Urothelium cell line (cell line): ENCODE measurements at regions not wholly inside any gene's neighbourhood (a gene's known extent, or its start where the extent isn't known, plus 50 kb on each side); places are given as distances from the start of the nearest gene placed in this dataset.
"Not testable (repeated sequence)": the region's sequence is repeated elsewhere in the genome, so short reads cannot be mapped to it uniquely, and the experiment has no call there.

Experiments used
- DNase-seq: peaks from one replicate; pipeline ENCODE4 v3.0.0; 2011; ENCODE audit warnings: low spot score, mixed read lengths
- FAIRE-seq: peaks from 2 replicates; lab custom pipeline; 2011; peaks lifted over from hg19 to GRCh38; lab: Jason Lieb, UNC

DNA sequence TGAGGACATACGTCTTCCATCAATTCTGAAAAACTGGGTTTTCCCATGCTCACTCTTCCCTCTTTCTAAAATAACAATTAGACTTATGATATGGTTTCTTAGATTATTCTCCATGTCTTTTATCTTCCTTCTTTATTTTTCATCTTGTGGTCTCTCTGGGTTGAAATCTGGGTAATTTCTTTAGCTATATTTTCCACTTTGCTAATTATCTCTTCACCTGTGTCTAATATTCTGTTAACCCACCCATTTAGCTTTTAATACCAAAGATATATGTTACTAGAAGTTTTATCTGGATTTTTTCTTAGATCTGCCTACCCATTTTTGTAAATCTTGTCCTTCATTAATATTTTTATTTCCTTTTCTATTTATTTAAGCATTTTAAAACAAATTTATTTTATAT is 121.8 kb downstream of the TENT5A start:
- FAIRE-seq, result no peak
- DNase-seq, result no peak

DNA sequence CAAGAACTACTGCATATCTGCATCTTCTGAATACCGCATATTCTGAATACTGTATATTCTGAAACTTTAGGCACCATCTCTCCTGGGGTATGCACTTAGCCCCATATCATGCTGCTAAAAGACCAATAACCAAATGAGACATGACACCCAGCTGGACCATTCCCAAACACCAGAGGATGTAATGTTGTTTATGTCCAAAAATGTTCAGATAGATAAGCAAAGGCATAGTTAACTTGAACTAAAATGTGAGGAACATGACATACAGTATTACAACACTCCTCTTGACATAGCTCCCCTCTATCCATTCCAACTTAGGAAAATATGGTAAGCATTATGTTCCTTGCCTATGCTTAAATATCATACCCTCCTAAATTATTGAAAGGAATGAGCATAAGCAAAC is 127.3 kb downstream of the TENT5A start:
- FAIRE-seq (no peak), DNase-seq (no peak)

DNA sequence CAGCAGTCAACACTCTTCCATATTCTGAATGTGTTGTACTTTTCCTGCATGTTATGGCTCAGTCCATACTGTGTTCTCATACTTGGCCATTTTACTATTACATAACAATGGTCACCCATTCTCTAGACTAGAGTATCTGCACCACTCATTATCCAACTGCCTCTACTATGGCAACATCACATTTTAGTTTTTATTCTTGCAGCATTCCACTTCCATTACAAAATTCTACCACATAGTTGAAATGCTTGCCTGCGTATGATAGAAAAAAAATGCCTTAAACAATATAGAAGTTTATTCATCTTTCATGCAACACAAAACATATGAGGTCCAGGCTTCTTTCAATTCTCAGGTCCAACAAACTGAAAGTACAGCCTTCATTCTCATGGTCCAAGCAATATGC is 128.0 kb downstream of the TENT5A start:
- DNase-seq, result no peak
- FAIRE-seq, result no peak

DNA sequence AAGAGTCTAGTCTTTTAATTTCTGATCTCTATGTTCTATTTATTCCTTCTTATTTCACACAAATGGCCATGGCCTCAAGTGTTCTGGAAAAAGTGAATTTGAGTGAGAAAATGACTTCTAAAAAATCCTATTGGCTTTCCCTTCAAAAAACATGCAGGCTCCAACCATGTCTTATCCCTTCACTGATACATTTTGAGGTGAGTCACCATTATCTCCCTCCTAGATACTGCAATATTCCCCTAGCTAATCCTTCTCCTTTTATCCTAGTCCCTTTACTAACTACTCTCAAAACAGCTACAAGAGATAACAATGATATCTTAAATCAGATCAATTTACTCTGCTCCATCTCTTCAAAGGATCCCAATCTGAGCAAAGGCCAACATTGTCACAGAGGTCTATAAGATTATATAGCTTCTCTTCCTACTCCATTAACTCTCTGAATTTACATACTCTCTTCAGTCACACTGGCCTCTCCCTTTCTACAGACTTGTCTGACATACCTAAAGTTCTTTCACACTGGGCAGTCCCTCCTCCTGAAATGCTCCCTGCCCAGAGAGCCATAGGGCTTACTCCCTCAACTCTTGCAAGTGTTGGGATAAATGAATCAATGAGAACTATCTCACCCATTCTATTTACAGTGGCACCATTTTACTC is 129.2 kb downstream of the TENT5A start:
- FAIRE-seq, result no peak
- no peak for DNase-seq

DNA sequence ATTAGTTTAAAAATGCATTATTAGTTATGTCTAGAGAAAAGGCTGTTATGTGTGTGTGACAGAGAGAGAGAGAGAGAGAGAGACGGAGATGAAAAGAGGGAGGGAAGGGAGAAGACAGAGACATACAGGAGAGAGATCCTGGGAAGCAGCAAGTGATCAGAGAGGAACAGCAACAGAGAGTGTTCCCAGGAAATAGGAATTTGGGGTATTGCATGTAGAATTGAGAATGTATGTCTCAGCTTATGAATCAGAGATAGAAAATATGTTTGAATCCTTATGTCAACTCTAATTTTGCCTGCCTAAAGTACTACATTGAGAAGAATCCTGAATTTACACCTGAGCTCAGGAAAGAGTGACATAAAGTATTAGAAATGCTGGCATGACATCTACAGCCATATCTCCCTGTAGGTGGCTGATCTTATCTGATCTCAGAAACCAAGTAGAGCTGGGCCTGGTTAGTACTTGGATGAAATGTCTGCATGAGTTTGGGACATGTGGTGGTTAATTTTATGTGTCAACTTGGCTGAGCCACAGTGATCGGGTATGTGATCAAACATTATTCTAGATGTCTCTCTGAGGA is 130.6 kb downstream of the TENT5A start:
- DNase-seq (no peak), FAIRE-seq (no peak)

DNA sequence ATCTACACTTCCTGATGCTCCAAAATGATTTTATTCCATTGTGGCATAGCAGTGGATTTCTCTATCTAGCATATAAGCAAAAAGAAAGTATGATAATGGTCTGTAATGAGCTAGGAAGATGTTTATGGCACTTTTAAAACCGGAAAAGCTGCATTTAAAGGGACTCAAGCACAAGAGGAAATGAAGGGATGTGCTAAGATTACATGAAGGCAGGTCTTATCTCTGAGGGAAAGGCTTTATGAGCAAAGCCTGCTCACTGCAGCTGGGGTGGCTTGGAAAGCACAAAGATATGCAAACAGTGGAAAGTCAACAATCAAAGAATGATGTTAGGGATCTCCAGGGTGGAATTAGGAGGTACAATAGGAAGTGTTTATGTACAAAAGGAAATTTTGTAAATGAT is 138.2 kb downstream of the TENT5A start:
- FAIRE-seq (no peak), DNase-seq (no peak)

DNA sequence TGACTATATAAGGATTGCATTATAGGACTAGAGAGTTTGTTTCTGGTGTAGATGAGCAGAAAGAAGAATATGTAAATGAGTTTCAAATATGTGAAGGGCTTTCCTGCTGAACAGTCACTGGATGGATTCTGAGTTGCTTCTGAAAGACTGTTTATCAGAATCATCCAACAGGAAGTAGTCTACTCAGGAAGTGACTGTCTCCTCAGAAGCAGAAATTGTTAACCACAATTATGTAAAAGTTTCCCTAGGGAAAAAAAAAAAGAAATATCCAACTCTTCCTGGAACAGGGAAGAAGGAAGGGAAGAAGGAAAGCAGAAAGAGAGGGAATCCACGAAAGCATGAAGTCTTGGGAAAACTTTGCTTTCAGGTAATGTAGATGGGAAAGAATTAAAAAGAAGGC is 138.9 kb downstream of the TENT5A start:
- DNase-seq (no peak), FAIRE-seq (no peak)

DNA sequence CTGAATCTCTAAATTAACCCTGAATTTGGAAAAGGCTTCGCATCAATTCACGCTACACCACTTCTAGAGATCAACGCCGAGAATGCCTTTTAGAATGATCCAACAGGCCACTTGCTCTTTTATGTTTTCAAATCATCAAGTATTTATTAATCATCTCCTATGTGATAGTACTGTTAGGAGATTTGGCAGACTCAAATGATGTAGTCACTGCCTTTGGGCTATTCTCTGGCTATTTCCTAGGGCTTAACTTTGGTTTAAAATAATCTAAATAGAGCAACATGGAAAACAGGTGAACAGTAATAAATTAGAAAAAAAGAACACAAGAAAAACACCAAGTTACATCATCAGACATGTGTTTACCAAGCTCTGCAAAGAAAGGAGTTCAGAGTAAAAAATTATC is 140.3 kb downstream of the TENT5A start:
- no peak for FAIRE-seq
- DNase-seq, result no peak

DNA sequence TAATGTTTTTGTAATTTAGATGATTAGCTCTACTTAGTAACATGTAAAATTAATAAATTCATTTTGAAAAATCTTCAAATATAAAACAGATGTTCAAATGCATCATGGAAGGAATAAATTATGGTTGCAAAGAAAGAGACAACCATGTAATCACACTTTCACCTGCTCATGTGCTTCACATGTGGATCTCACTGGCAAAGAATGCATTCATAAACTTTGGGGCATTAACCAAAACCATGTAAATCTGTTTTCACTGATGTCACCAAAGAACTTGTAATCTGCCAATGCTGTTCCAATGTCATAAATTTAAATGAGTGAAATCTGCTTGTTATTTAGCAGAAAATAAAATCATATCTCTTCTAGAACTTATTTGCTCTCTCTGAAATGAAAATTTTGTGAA is 142.7 kb downstream of the TENT5A start:
- no peak for DNase-seq

DNA sequence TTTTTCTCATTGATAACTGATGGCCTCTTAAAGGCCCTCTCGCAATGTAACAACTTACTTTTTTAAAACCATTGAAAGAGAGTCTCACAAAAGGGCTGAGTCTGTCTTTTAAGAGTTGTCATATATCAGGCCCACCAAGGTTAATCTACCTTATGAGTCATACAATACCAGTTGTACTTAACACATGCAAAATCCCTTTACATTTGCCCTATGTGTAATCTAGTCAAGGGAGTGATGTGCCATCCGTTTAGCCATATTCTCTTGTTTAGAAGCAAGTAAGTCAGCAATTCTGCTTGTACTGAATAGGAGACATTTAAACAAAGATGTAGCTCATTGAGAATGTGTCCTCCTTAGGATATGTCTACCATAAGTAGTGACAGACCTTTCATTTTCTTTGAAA is 143.7 kb downstream of the TENT5A start:
- FAIRE-seq, result no peak
- no peak for DNase-seq

More for the DNA sequence above, 142.7 kb downstream of the TENT5A start:
- FAIRE-seq, result no peak

DNA sequence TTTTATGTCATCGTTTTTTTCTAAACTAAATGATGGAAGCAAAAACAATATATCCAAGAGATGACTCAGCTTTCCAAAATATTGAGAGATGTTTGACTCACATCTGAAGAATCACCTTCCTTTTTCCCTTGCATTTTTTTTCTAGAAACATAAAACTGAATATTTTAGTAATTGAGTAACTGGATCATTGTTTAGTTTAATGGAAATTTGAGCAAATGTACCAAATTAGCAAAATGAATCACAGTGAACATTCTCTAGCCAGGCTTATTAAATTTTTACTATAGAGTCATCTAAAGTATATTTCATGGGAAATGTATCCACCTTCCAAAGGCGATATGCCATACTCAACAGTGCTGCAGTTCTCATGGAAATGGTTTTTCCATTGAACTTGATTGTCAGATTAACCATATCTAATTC is 145.5 kb downstream of the TENT5A start:
- DNase-seq (no peak), FAIRE-seq (no peak)

DNA sequence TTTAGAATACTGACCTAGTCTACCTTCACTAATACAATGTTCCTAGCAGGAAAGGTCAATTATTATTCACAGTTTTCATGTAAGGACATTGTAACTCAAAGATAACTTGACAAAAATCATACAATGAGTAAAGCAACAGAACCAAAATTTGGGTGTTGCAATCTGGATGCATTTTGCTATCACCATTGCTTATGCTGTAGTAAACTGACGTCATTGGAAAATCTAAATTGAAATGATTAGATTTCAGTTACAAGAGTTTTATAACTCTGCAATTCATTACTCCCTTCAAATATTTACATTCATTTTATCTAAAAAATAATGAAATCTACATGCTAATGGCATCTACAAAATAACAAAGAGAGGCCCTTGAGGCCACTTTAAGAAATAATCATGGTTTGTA is 147.0 kb downstream of the TENT5A start:
- FAIRE-seq (no peak), DNase-seq (no peak)

DNA sequence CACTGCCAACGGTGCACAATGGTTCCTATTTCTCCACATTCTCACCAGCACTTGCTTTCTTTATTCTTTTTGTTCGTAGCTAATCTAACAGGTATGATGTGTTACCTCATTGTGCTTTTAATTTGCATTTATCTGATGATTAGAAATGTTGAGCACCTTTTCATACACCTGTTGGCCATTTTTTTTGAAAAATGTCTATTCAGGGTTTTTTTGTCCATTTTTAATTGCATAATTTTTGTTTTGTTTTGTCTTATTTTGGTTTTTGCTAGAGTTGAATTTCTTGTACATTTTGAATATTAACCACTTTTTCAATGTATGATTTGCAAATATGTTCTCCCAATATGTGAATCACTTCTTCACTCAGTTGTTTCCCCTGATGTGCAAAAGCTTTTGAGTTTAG is 150.6 kb downstream of the TENT5A start:
- FAIRE-seq (no peak), DNase-seq (no peak)

DNA sequence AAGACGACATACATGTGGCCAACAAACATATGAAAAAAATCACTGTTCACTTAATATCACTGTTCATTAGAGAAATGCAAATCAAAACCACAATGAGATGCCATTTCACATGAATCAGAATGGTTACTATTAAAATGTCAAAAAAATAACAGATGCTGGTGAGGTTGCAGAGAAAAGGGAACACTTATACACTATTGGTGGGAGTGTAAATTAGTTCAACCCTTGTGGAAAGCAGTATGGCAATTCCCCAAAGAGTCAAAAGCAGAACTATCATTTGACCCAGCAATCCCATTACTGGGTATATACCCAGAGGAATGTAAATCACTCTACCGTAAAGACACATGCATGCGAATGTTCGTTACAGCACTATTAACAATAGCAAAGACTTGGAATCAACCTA is 152.0 kb downstream of the TENT5A start:
- FAIRE-seq, DNase-seq: not testable (repeated sequence)

DNA sequence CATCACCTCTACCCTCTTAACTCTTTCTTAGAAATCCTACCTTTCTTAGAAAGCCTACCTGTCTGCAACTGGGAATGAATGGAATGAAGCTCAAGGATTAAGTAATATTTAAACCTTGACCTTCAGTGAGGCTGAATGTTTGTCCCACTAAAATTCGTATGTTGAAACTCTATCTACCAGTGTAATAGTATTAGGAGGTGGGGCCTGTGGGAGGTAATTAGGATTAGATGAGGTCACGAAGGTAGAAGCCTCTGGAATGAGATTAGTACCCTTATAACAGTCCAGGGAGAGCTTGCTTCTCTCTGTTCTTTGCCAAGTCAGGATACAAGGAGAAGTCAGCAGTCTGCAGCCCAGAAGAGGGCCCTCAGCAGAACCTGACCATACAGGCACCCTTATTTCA is 158.0 kb downstream of the TENT5A start:
- DNase-seq (no peak), FAIRE-seq (no peak)

DNA sequence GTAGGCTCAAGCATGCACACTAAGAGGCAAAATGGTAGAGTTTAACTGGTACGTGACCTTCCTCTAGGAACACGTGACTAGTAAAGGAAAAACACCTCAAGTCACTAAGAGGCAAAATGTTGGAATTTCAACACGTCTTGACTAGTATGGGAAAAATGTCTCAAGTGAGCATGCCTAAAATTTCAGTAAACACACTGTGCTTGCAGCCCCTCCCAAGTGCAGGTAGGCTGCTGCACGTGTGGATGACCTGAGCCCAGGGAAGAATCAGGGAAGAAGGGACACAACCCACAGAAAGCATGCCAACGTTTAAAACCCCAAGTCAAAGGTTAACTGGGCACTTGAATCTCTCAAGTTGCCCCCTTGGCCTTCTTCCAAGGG is 162.2 kb downstream of the TENT5A start:
- DNase-seq (no peak), FAIRE-seq (no peak)

DNA sequence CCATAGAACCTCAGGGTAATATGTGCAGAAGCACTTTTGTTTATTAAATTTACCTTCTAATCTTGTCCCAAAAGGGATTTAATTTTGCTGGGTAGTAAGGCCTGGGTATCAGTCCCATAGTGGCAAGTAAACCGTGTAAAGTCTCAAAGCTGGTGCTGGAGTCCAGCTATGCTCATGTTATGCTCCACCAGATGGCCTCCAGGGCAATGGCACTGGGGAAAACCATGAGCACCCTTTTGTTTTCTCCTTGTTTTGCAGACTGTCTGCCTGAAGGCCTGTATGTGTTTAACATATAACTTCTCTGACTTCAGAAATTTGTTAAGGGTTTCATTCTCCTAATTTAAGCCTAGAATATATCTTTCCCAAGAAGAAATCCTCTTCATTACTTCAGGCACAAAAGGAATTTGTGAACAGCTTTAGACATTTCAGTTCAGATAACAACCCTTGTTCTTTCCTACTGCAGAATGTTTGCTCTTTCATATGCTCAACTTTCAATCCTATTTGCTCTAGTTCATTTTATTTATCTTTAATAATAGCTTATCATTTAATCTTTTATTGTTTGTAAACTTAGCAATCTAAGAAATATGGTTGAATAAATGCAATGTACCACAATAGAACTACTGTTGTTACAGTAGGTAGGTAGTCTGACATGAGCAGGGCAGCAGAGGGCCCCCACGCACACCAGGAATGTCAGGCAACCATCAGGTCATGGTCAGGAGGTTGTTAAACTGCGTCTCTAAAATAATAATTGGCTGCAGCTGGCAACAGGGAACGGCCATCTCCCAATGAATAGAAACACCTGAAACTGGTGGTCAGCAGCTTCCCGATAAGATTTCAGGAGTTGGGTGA is 162.8 kb downstream of the TENT5A start:
- no peak for FAIRE-seq
- DNase-seq, result no peak

DNA sequence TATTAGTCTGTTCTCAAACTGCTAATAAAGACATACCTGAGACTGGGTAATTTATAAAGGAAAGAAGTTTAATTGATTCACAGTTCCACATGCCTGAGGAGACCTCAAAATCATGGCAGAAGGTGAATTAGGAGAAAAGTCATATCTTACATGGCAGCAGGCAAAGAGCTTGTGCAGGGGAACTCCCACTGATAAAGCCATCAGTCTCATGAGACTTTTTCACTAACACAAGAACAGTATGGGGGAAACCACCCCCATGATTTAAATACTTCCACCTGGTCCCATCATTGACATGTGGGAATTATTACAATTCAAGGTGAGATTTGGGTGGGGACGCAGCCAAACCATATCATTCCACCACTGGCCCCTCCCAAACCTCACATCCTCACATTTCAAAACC is 166.8 kb downstream of the TENT5A start:
- FAIRE-seq, DNase-seq: not testable (repeated sequence)

DNA sequence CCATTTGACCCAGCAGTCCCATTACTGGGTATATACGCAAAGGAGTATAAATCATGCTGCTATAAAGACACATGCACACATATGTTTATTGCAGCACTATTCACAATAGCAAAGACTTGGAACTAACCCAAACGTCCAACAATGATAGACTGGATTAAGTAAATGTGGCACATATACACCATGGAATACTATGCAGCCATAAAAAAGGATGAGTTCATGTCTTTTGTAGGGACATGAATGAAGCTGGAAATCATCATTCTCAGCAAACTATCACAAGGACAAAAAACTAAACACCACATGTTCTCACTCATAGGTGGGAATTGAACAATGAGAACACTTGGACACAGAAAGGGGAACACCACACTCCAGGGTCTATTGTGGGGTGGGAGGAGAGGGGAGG is 168.3 kb downstream of the TENT5A start:
- DNase-seq, FAIRE-seq: not testable (repeated sequence)

DNA sequence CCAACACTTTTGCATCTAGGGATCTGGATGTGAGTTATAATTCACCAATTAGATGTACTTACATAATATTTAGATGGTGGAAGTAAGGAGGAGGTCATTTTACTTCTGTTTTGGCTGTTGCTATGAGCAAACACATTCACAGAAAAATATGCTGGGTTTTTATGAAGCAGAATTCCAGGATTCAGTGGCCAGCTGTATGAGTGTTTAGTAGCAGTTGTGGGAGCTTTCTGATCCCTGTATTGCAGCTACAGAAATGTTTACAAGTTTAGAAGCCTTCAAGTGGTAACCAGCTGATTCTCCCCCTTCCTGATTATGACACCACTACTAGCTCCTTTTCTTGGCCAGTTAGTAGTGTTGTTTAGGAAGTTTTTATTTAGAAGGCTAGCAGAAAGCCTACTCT is 177.0 kb downstream of the TENT5A start:
- DNase-seq (no peak), FAIRE-seq (no peak)

DNA sequence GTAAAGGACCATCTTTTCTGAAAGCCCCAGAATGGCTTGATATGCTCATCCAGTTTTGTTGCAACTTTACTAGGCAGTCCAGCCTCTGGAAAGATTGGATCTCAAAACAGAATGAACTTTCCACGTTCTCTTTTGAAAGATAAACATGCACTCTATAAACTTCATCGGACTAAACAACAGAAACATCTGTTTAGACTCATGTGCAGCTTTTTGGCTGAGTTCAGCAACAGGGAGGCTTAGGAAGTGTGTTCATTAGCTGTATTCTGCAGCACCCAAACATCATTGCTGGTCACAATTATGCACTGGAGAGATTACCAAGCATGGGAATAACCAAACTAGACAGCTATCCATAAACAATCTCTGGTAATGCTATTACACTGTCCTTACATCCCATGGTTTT is 180.5 kb downstream of the TENT5A start:
- DNase-seq, result no peak
- no peak for FAIRE-seq

DNA sequence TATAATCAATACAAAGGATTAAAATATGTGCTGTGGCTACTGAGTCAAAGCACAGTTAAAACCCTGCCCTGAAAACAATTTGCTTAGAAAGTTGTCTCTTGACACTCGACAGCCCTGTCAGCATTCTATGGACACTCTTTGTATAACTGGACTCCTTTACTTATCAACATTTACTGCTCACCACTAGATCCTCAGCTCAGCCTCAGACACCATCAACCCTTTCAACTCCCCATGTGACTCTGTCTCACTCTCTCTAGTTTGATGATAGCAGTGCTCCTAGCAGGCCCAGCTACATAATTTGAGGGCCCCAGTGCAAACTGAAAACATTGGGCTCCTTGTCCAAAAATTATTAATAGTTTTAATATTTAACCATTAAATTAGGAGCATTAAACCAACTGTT is 181.8 kb downstream of the TENT5A start:
- DNase-seq (no peak), FAIRE-seq (no peak)
